HFFc6 (cell line): ENCODE measurements at regions not wholly inside any gene's neighbourhood (a gene's known extent, or its start where the extent isn't known, plus 50 kb on each side); places are given as distances from the start of the nearest gene placed in this dataset.

Experiments used
- DNase-seq: peaks from one replicate; pipeline ENCODE4 v3.0.0-alpha.2; 2018
- H3K27ac Mint-ChIP-seq: 2 replicates; pipeline ENCODE4 v1.8.0; 2020; ENCODE audit warnings: mild to moderate bottlenecking, mixed read lengths
- H3K27me3 Mint-ChIP-seq: 2 replicates; pipeline ENCODE4 v1.8.0; 2021; ENCODE audit warnings: mild to moderate bottlenecking, moderate library complexity, mixed read lengths; ENCODE audit not compliant: insufficient read depth
- H3K36me3 Mint-ChIP-seq: 2 replicates; pipeline ENCODE4 v1.8.0; 2021; ENCODE audit warnings: low read depth, mixed read lengths
- H3K4me1 Mint-ChIP-seq: 2 replicates; pipeline ENCODE4 v1.8.0; 2020; ENCODE audit warnings: low read depth, mixed read lengths
- H3K4me3 Mint-ChIP-seq: 2 replicates; pipeline ENCODE4 v1.8.0; 2020; ENCODE audit warnings: mild to moderate bottlenecking, moderate library complexity, mixed read lengths
- H3K9me3 Mint-ChIP-seq: 2 replicates; pipeline ENCODE4 v1.8.0; 2020; ENCODE audit warnings: mild to moderate bottlenecking, mixed read lengths
- TF ChIP-seq, protein P1 (sequence below): fragments of 200-600 bp; sonication (generic); IDR thresholded peaks from 2 replicates; pipeline ENCODE4 v1.5.0; 2021; ENCODE audit warnings: antibody characterized with exemption, mild to moderate bottlenecking

DNA sequence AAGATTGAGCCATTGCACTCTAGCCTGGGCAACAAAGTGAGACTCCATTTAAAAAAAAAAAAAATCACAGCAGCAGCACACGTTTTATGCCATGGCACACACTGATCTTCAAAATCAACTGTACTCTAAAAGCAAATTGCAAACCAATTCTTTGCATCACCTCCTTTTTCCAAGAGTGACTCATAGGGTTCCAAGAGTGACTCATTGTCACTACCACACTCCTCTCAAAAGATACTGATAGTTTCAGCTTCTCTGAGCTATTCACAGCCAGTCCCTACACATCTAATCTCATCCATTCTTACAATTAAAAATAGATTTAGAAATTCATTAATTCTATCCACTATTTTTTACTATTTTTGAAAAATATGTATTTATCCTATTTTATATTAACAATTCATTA is 1494.9 kb upstream of the AGA start:
- no peak for DNase-seq
- H3K27ac Mint-ChIP-seq, result no peak overlapping the region
- no peaks in the 10 kb centered on the region for H3K27me3 Mint-ChIP-seq
- no peak overlapping the region for H3K4me3 Mint-ChIP-seq
- H3K36me3 Mint-ChIP-seq, result 0 out of 2 replicates have a peak, but pooled peaks cover 4% of the 10 kb centered on the region
- TF ChIP-seq, protein P1, sequence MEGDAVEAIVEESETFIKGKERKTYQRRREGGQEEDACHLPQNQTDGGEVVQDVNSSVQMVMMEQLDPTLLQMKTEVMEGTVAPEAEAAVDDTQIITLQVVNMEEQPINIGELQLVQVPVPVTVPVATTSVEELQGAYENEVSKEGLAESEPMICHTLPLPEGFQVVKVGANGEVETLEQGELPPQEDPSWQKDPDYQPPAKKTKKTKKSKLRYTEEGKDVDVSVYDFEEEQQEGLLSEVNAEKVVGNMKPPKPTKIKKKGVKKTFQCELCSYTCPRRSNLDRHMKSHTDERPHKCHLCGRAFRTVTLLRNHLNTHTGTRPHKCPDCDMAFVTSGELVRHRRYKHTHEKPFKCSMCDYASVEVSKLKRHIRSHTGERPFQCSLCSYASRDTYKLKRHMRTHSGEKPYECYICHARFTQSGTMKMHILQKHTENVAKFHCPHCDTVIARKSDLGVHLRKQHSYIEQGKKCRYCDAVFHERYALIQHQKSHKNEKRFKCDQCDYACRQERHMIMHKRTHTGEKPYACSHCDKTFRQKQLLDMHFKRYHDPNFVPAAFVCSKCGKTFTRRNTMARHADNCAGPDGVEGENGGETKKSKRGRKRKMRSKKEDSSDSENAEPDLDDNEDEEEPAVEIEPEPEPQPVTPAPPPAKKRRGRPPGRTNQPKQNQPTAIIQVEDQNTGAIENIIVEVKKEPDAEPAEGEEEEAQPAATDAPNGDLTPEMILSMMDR, result no peak
- peaks cover 28% of the 10 kb centered on the region for H3K9me3 Mint-ChIP-seq
- H3K4me1 Mint-ChIP-seq, result no peaks in the 10 kb centered on the region

DNA sequence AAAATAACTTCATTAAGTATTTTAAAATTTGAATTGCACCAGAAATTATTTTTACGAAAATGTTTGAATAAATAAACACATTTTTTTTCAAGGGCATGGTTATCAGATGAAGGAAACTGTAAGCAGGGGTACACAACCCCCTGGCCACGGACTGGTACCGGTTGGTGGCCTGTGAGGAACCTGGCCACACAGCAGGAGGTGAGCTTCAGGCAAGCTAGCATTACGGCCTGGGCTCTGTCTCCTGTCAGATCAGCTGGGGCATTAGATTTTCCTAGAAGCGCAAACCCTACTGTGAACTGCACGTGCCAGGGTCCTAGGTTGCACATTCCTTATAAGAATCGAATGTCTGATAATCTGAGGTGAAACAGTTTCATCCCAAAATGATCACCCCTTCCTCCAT is 1499.7 kb upstream of the AGA start:
- H3K4me1 Mint-ChIP-seq, result no peaks in the 10 kb centered on the region
- DNase-seq, result no peak
- H3K9me3 Mint-ChIP-seq, result peaks cover 34% of the 10 kb centered on the region
- TF ChIP-seq, protein P1, result no peak
- H3K27ac Mint-ChIP-seq, result no peak overlapping the region
- H3K27me3 Mint-ChIP-seq, result no peaks in the 10 kb centered on the region; the same call in 1 of the 2 replicates
- peaks cover 10% of the 10 kb centered on the region; the same call in 1 of the 2 replicates for H3K36me3 Mint-ChIP-seq
- H3K4me3 Mint-ChIP-seq, result no peak overlapping the region

DNA sequence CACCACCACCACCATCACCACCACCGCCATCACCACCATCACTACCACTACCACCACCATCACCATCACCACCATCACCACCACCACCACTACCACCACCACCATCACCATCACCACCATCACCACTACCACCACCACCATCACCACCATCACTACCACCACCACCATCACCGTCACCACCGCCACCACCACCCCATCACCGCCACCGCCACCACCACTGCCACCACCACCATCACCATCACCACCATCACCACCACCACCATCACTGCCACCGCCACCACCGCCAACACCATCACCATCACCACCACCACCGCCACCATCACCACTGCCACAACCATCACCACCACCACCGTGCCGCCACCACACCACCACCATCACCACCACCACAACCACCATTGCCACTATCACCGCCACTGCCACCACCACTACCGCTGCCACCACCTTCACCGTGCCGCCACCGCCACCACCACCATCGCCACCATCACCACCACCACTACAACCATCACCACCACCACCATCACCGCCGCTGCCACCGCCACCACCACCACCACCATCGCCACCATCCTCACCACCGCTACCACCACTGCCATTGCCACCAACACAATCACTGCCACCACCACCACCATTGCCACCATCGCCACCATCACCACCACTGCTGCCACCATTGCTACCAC is 1511.3 kb upstream of the AGA start:
- no peaks in the 10 kb centered on the region for H3K4me1 Mint-ChIP-seq
- peaks cover 10% of the 10 kb centered on the region for H3K36me3 Mint-ChIP-seq

DNA sequence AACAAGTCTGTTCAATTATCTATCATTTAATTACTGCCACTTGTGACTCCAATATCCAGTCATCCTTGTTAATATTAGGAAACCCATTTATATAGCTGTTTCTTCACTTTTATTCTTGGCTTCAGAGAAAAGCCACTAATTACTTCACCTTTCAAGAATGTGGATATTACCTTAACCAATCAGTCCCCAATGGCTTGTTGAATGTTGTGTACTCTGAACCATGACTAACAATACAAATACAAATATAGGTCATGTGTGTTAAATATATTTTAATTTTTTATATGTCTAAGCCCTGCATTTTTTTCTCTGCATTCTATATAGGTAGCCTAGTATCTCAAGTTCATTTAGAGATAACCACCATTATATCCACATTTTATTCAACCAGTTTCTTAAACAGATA is 1513.4 kb upstream of the AGA start:
- no peaks in the 10 kb centered on the region for H3K4me1 Mint-ChIP-seq
- TF ChIP-seq, protein P1, result no peak
- H3K36me3 Mint-ChIP-seq, result peaks cover 10% of the 10 kb centered on the region
- no peak overlapping the region for H3K27ac Mint-ChIP-seq
- H3K4me3 Mint-ChIP-seq, result no peak overlapping the region
- 0 out of 2 replicates have a peak, but pooled peaks cover 2% of the 10 kb centered on the region for H3K27me3 Mint-ChIP-seq
- DNase-seq, result no peak
- H3K9me3 Mint-ChIP-seq, result peaks cover 47% of the 10 kb centered on the region

More for the DNA sequence above, 1511.3 kb upstream of the AGA start:
- Mint-ChIP-seq H3K27ac (no peak overlapping the region), H3K27me3 (0 out of 2 replicates have a peak, but pooled peaks cover 2% of the 10 kb centered on the region), H3K9me3 (peaks cover 26% of the 10 kb centered on the region), H3K4me3 (no peak overlapping the region)
- no peak for DNase-seq
- TF ChIP-seq, protein P1, result no peak

DNA sequence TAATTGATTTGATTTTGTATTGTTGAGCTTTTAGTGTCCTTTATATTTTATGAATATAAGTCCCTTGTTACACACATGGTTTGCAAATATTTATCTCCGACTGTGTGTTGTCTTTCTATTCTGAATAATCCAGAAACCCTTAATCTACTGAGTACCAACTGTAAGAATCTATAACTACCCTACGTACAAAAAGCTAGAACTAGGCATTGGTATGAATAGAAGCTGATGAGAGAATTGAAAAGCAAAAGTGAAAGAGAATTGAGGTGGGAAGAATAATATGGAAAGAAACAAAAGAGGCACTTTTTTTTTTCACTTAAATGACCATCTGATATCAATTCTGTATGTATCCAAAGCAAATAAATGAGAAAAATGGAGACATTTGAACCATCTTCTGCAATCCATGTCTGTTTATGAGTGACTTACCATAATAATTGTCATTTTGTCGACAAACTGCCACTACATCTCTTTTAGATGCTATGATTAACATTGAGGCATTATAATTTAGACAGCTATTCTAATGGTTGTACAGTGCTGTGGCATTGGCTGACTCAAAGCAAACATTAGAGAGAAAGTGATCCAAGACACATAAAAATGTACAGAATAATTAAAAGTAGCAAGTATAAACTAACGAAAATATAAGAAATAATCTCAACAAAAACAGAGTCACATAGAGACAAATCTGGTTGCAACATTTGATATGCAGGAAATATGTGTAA is 1516.6 kb upstream of the AGA start:
- H3K27ac Mint-ChIP-seq, result no peak overlapping the region
- peaks cover 10% of the 10 kb centered on the region for H3K36me3 Mint-ChIP-seq
- H3K4me3 Mint-ChIP-seq, result no peak overlapping the region
- H3K27me3 Mint-ChIP-seq, result peaks cover 2% of the 10 kb centered on the region; the same call in 1 of the 2 replicates
- peaks cover 57% of the 10 kb centered on the region for H3K9me3 Mint-ChIP-seq
- TF ChIP-seq, protein P1, result no peak
- DNase-seq, result no peak
- no peaks in the 10 kb centered on the region for H3K4me1 Mint-ChIP-seq
